GM19372 (cell line): ENCODE measurements at regions not wholly inside any gene's neighbourhood (a gene's known extent, or its start where the extent isn't known, plus 50 kb on each side); places are given as distances from the start of the nearest gene placed in this dataset.

Experiments used
- ATAC-seq: cut with Tn5 transposase; IDR thresholded peaks from one replicate; pipeline ENCODE4 v1.9.1; 2021; ENCODE audit warnings: mild to moderate bottlenecking, low read depth, moderate library complexity; ENCODE audit not compliant: unreplicated experiment

DNA sequence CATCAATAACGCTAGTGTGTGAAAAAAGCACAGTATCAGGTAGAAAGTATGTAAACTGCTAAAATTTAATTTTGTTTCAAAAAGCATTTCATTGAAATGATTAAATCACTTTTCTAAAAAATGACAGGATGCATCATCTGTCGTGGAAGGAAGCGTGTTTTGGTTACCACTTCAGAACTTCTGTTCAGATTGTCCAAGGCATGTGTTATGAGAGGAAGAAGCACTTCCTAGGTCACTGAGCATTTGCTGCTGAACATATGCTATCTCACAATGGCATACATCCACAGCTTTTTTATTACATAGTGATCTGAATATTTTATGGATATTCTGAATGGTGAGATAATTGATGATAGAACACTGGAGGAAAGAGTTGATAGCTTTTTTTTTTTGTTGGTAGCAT, 737.5 kb downstream of the SATB2 start:
- no peak for ATAC-seq

- no peak for ATAC-seq
Measured at GRCh38 chr2:198717451-198717850, 740.3 kb downstream of the SATB2 start.

DNA sequence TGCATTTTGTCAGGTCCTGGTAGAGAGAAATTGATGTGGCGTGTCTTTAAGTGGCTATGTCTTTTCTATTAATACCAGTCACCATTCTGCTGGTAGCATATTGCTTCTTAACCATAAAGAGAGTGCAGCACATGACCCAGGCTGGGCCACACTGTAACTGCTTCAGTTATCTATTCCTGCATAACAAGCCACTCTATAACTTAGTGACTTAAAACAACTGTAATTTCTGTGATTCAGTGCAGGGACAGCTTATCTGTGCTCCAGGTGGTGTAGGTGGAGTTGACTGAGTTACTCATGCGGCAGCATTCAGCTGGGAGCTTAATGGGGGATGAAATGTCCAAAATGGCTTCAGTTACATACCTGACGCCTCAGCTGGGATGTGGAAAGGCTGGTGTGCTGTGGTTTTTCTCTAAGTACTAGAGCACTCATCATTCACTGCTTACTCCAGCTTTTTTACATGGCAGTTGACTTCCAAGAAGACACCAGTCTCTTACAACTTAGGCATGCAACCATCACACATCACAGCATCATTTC, 742.4 kb downstream of the SATB2 start:
- ATAC-seq, result no peak

DNA sequence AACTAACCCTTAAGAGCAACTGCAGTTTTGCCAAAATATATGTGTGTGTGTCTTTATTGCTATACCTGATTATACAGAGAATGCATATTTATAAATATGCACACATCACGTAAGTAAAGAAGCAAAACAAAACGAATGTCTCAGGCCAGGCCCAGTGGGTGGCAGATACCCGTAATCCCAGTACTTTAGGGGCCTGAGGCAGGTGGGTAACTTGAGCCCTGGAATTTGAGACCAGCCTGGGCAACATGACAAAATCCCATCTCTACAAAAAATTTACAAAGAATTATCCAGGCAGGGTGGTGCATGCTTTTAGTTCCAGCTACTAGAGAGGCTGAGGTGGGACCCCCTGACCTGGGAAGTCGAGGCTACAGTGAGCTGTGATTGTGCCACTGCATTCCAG, 745.3 kb downstream of the SATB2 start:
- ATAC-seq, result no peak

DNA sequence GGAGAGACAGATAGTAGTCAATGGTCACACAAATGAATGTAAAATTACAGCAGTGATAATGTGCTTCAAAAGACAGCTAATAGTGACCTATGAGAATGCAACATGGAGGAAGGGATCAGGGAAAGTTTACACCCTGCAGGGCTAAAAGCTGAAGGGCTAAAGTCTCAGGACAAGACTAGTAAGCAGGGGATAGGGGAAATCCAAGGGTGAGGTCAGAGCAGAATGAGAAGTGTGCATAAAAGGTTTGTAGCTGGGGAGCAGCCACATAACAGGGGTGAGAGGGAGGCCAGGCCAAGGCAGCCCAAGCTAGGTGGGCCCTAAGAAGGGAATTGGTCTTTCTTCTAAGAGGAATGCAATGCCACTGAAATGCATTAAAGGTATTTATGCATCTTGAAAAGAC, 746.3 kb downstream of the SATB2 start:
- ATAC-seq, result no peak

DNA sequence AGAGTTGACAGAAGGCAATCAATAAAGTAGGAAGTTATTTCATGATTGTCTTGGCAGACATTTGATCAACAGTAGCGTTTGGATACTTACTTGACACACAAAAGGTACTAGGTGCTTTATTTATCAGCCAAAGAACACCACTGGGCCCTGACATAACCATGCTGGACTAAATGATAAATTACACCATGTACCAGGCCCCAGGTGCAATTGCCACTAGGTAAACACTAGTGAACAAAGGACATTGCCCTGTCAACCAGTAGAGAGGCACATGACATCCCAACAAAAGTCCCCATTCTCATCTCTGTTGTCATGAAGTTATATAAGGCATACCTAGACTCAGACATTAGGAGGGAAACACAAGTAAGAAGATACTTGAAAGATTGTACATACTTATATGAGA, 747.2 kb downstream of the SATB2 start:
- ATAC-seq, result no peak

- no peak for ATAC-seq
Measured at GRCh38 chr2:198706476-198707082, 751.2 kb downstream of the SATB2 start.

DNA sequence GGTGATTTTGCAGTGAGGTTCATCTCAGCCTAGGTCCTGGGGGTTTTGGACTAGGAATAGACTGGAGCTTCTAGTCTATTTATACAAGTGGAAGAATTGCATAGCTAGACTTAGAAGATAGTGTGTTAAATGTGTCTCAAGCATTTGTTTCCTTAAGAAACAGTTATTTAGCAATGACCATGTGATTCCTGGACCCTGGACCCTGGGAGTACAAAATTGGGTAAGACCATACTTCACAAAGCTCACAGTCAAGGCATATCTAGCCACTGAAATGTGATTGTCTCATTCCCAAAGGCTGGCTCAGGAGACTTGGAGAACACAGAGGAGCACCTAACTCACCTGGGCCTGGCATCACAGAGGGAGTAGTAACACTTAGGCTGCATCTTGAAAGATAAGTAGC, 754.5 kb downstream of the SATB2 start:
- ATAC-seq, result no peak

DNA sequence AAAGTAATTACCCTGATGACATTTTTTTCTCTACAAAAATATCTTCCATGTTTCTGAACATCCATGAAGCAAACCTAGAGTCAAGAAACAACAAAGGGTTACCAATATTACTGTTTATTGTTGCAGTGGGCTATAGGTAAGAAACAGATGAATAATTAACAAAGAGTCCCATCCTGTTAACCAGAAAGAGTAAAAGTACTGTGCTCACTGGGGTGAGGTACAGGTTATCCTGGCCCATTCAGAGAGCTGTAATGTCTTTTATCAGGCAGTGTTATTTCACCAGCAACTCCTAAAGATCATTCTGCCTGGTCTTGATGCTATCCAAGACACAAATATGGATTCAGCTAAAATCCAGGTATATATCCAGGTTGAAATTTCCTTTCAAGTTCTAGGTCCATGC, 754.9 kb downstream of the SATB2 start:
- ATAC-seq, result no peak

DNA sequence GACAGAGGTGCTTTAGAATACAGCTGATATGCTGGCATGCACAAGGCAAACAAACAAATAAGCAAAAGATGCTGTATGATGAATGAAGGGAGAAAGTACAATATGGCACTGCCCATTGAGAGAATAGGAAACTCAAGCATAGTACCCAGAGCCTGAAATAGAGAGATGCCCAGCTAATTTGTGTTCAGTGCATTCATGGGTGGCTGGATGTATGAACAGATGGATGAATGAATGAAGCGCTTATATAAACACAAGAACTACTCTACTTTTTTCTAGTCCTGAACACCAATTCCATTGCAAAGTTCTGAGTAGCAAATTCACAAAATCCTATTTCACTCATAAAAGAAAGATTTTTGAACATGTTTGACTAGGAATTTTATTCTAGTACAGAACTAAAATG, 756.3 kb downstream of the SATB2 start:
- ATAC-seq, result no peak

GRCh38 chr2:198700319-198700718, 757.4 kb downstream of the SATB2 start:
- ATAC-seq, result no peak

- no peak for ATAC-seq
Measured at GRCh38 chr2:198698230-198698629, 759.5 kb downstream of the SATB2 start.

GRCh38 chr2:198697794-198698193, 759.9 kb downstream of the SATB2 start:
- no peak for ATAC-seq

- no peak for ATAC-seq
Measured at GRCh38 chr2:198697218-198697617, 760.5 kb downstream of the SATB2 start.

GRCh38 chr2:198695879-198696278, 761.9 kb downstream of the SATB2 start:
- no peak for ATAC-seq

- no peak for ATAC-seq
Measured at GRCh38 chr2:198692907-198693510, 764.7 kb downstream of the SATB2 start.

DNA sequence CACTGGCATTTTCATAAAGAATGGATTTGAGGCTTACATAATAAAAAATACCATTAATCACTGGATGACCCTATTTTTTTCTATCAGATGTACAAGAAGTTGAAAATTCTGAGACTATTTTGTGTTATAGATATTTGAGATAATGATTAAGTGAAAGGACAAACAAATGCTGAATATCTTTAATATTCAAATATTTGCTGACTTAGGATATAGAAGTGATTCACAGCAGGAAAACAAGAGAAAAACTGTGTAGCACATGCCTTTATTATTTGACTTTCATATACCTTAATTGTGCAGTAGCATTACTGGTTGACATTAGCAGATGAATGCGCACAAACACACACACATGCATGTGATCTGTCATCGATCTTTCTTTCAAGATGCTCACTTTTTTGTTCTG, 766.5 kb downstream of the SATB2 start:
- ATAC-seq, result no peak

DNA sequence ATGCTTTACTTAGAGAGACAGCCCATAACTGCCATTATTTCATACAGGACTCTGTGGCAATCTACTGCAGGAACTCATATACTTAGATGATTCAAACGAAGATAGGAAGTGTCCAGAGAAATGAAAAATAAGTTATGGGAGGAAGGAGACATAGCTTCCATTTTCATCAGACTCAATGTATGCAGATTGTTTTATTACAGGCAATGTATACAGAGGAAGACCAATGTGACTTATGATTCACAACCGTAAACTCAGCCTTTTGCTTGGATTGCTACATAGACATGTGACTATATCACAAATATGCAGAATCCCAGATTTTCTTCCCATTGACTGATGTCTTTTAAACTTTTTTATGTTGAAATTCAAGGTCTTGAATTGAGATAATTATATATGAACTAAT, 793.4 kb downstream of the SATB2 start:
- no peak for ATAC-seq

- ATAC-seq, result no peak
Measured at GRCh38 chr2:198662905-198663304, 794.8 kb downstream of the SATB2 start.

DNA sequence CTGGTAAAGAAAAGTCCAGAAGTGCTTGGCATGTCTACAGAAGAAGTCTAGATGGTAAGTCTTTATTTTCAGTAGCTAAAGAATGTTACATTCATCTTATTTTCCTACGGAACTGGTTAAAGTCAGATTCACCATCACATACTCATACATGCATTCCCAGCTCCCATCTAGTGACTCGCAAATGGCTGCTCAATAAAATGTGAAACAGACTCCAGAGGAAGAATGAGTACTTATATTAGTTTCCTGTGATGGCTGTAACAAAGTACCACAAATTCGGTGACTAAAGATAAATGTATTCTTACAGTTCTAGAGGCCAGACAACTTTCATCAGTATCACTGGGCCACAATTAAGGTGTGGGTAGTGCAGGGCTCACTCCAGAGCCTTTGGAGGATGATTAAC, 797.2 kb downstream of the SATB2 start:
- ATAC-seq, result no peak

DNA sequence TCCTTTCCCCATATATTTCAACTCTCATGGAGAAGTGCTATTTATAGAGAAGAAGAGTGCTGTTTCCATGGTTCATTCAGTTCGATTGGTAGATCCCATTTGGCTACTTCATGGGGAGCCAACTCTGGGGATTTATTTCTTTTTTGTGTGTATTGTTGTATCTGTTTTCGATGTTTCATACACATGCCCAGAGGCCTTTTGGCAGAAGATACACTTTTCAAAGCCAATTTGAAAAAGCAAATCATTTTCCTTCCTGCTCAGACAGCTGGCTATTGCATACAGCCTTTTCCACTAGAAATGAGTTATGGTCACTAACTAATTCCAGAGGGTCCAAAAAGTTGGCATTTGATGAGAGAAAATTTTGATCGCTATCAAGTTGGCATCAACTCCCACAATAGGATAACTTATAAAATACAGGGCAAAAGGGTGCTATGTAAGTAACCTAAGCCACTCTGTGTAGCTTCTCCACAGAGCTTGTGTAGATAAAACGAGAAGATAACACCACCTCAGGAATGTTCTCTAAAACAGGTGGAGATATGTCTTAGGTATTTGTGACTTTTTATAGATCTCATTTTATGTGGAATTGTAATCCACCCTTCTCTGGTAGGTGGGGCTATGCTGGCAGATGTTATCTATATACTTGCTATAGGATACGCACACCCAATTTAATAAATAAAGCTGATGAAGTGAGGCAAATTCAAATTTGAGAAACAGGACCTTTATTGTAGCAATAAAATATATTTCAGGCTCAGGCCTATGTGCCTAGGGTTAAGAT, 798.5 kb downstream of the SATB2 start:
- no peak for ATAC-seq
